ENCODE measurements at regions not wholly inside any gene's neighbourhood (a gene's known extent, or its start where the extent isn't known, plus 50 kb on each side); places are given as distances from the start of the nearest gene placed in this dataset.

DNA sequence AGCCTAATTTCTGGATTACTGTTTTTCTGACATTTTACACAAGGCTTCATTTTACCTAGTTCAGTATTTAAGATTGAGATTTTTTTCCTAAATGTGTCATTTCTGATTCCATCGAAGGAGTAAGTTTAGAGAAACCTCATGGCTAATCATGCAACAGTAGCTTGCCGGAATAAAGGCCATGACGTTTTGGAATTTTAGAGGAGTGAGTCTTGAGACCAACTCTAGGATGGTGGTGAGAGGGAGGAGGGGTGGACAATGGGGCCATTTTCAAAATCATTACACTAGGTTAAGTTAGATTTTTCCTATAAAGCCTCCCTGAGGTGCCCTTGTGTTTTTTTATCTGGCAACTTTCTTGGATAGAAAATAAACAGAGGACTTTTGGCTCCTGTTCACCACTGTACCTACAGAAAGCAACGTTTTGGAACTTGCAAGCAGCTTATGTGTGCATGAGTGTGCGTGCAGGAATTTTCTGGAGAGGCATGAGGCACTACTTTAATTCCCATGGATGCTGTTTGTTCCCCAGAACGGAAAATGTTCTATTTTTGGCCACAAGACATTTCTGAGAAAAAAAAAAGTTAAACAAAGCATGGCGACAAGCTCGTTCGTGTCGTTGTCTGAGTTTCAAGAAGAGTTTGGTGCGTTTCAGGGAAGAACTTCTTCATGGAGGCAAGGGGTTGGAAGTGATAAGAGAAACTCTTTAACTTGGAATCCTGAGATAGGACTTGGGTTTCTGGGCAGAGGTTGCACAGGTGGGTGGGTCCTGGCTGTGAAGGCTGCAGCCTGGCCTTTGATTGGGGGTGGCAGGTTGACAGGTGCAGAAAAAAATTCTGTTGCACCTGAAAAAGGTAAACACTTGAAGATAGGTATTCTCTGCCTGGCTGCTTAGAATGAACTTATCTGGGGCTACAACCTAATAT lies 178.1 kb downstream of the PTEN start:
- dilution Hi-C loops (cut with MboI; ENCODE audit: extremely low pct_ligation_motif_present, low sequenced_read_pairs), result no loop called here
- no peaks in the 10 kb centered on the region for H3K79me2 ChIP-seq (ENCODE audit: control insufficient read depth, insufficient read depth, low read length)
- H3K4me2 ChIP-seq (ENCODE audit: control insufficient read depth, extremely low read depth, insufficient read depth, low read depth, low read length), result peak overlapping the region; percentile 69
- DNase-seq (ENCODE audit: low read depth, low spot score) (no peak), FAIRE-seq (no peak)
- TF ChIP-seq EZH2 (IDR thresholded peaks at IDR 0.05; ENCODE audit: low read length) (no peak), CTCF (optimal IDR thresholded peaks at IDR 0.05 in 1 of 3, IDR thresholded peaks at IDR 0.05 in 1 of 3, conservative IDR thresholded peaks at IDR 0.05 in 1 of 3; ENCODE audit: extremely low read depth in 1 of 3, insufficient read depth in 2 of 3, low read length in 3 of 3) (no peak)
- H4K20me1 ChIP-seq (ENCODE audit: control insufficient read depth, extremely low read depth, insufficient read depth, low read length), result no peaks in the 10 kb centered on the region
- H3K4me3 ChIP-seq (ENCODE audit: control insufficient read depth in 2 of 3, extremely low read depth in 1 of 3, insufficient read depth in 2 of 3, low read depth in 1 of 3, low read length in 3 of 3), result peak overlapping the region in 2 of 3 experiments; percentile 13 to 50
- H3K9me1 ChIP-seq (ENCODE audit: control insufficient read depth, extremely low read depth, insufficient read depth, low read length), result no peaks in the 10 kb centered on the region
- no peaks in the 10 kb centered on the region for H3K27me3 ChIP-seq (ENCODE audit: control insufficient read depth, extremely low read depth, insufficient read depth, low read length)
- no peaks in the 10 kb centered on the region for H3K9me3 ChIP-seq (ENCODE audit: control insufficient read depth, low read depth, low read length)
- H3K9ac ChIP-seq (ENCODE audit: control insufficient read depth, extremely low read depth, insufficient read depth, low read length), result no peak overlapping the region
- no peak overlapping the region for H3K27ac ChIP-seq (ENCODE audit: control insufficient read depth, insufficient read depth, low read length)
- H2AFZ ChIP-seq (ENCODE audit: control insufficient read depth, low read length), result no peak overlapping the region
- H3K4me1 ChIP-seq (ENCODE audit: control insufficient read depth, extremely low read depth, insufficient read depth, low read length), result peaks cover 19% of the 10 kb centered on the region
- H3K36me3 ChIP-seq (ENCODE audit: control insufficient read depth in 2 of 2, extremely low read depth in 1 of 2, insufficient read depth in 2 of 2, low read length in 2 of 2), result no peaks in the 10 kb centered on the region

DNA sequence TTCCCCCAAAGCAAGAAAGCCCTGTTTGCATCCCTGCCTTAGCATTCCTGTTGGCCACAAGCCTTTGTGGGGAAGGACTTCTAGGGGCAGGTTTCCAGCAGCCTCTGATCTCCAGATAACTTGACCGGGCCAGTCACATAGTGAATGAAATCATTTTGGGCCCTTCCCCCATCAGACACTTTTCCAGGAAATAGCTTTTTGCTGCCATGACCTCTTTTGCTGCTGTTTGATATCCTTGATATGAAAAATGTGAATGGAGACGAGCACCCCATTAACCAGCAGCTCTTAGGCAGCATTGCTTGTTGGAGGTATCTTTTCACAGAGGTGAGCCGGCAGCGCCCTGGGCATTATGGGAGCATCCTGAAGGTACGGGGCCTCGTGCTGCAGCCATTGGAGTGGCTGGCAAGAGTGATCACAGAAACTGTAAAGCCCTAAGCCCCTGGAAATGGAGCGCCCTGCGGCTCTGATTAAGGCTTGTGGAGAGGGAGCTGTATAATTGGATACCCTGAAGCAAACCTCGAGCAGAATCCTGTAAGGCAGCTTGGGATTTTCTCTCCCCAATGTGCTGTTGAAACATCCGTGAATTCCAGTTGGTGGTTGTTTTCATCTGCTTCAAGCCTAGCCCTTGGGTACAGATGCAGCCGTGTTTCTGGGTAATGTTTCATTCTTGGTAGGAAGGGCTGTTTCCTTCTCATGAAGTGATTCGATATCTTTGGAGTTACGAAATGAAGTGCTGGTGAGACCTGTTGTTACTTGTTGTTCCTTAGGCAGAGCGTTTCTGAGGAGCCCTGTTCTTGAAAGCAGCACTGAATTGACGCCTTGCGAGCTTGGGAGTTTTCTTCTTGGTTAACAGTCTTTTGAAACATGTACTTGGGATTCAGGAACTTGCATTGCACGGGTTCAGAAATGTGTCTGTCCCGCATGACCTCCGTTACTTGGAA lies 179.0 kb downstream of the PTEN start:
- H3K27me3 ChIP-seq (ENCODE audit: control insufficient read depth, extremely low read depth, insufficient read depth, low read length), result no peaks in the 10 kb centered on the region
- dilution Hi-C loops (cut with MboI; ENCODE audit: extremely low pct_ligation_motif_present, low sequenced_read_pairs), result no loop called here
- peak; percentile 99 for FAIRE-seq
- peak; percentile 52 for DNase-seq (ENCODE audit: low read depth, low spot score)
- peak overlapping the region; percentile 88 for H2AFZ ChIP-seq (ENCODE audit: control insufficient read depth, low read length)
- no peaks in the 10 kb centered on the region for H3K36me3 ChIP-seq (ENCODE audit: control insufficient read depth in 2 of 2, extremely low read depth in 1 of 2, insufficient read depth in 2 of 2, low read length in 2 of 2)
- H3K4me1 ChIP-seq (ENCODE audit: control insufficient read depth, extremely low read depth, insufficient read depth, low read length), result peaks cover 19% of the 10 kb centered on the region
- H3K4me2 ChIP-seq (ENCODE audit: control insufficient read depth, extremely low read depth, insufficient read depth, low read depth, low read length), result peak overlapping the region; percentile 69
- H3K9ac ChIP-seq (ENCODE audit: control insufficient read depth, extremely low read depth, insufficient read depth, low read length), result peak overlapping the region; percentile 17
- TF ChIP-seq EZH2 (IDR thresholded peaks at IDR 0.05; ENCODE audit: low read length), result no peak
- TF ChIP-seq CTCF (optimal IDR thresholded peaks at IDR 0.05 in 1 of 3, IDR thresholded peaks at IDR 0.05 in 1 of 3, conservative IDR thresholded peaks at IDR 0.05 in 1 of 3; ENCODE audit: extremely low read depth in 1 of 3, insufficient read depth in 2 of 3, low read length in 3 of 3), result no peak
- H3K27ac ChIP-seq (ENCODE audit: control insufficient read depth, insufficient read depth, low read length), result peak overlapping the region; percentile 58
- H3K9me3 ChIP-seq (ENCODE audit: control insufficient read depth, low read depth, low read length), result no peaks in the 10 kb centered on the region
- no peaks in the 10 kb centered on the region for H3K9me1 ChIP-seq (ENCODE audit: control insufficient read depth, extremely low read depth, insufficient read depth, low read length)
- peak overlapping the region; percentile 13 to 50 (median 36) for H3K4me3 ChIP-seq (ENCODE audit: control insufficient read depth in 2 of 3, extremely low read depth in 1 of 3, insufficient read depth in 2 of 3, low read depth in 1 of 3, low read length in 3 of 3)
- no peaks in the 10 kb centered on the region for H4K20me1 ChIP-seq (ENCODE audit: control insufficient read depth, extremely low read depth, insufficient read depth, low read length)
- H3K79me2 ChIP-seq (ENCODE audit: control insufficient read depth, insufficient read depth, low read length), result no peaks in the 10 kb centered on the region
